ENCODE measurements at regions not wholly inside any gene's neighbourhood (a gene's known extent, or its start where the extent isn't known, plus 50 kb on each side); places are given as distances from the start of the nearest gene placed in this dataset.

DNA sequence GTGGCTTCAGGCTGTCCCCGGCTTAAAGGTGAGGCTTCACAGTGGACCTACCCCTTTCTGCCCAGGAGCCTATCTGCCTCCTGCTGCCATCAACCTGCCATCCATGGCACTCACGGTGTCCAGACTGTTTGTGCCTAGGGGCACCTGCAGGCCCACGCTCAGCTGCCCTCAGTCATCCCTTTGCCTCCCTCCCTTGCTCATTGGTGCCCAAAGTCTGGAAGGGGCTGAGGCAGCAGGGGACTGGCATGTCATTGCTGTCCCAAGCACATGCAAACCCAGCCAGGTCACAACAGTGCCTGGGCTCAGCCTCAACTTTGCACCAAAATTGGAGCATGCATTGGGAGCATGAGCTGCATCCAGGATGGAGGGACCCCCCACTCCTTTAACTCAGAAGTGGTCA, 1142.7 kb upstream of the NCAM2 start:
- H3K27ac ChIP-seq, result no peak overlapping the region
- DNase-seq (ENCODE audit: low read depth, low spot score), result no peak

DNA sequence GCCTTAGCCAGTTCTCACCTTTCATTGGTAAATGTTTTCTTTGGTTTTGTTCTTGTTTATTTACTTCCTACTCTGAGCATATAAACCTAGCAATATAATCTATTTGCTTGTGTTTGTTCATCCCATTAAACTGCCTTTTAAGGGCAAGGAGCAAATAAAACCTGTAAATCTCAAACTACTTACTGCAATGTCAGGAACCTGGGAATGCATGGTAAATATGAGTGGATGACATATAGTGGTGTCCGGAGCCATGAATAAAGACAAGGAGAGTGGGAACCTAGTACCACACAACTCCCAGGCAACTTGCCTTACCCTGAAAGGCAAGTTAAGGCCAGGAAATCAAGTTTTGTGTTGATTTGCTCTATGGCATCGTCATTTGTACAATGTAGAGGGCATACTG, 1133.7 kb upstream of the NCAM2 start:
- no peak overlapping the region for H3K27ac ChIP-seq
- DNase-seq (ENCODE audit: low read depth, low spot score), result no peak

DNA sequence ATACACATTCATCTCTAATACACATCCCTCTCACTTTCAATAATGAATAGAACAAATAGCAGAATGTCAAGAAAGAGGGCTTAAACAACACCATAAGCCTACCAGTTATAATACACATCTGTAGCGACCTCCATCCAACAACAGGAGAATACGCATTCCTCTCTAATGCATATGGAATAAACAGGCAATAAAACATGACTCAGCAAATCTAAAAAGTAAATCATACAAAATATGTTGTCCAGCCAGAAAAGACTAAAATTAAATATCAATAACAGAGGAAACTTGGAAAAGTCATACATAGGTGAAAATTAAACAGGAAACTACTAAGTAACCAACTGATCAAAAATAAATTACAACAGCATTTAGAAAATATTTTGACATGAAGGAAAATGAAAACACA, 1127.5 kb upstream of the NCAM2 start:
- no peak for DNase-seq (ENCODE audit: low read depth, low spot score)
- no peak overlapping the region for H3K27ac ChIP-seq

DNA sequence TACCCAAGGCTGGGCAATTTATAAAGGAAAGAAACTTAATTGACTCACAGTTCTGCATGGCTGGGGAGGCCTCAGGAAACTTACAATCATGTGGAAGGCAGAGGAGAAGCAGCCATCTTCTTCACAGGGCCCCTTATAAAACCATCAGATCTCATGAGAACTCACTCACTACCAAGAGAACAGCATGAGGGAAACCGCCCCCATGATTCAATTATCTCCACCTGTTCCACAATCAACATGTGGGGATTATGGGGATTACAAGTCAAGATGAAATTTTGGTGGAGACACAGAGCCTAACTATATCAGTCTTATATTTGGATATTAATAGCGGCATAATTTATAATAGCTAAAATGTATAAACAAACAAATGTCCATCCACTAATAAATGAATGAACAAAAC, 1123.7 kb upstream of the NCAM2 start:
- no peak for DNase-seq (ENCODE audit: low read depth, low spot score)
- H3K27ac ChIP-seq, result no peak overlapping the region

DNA sequence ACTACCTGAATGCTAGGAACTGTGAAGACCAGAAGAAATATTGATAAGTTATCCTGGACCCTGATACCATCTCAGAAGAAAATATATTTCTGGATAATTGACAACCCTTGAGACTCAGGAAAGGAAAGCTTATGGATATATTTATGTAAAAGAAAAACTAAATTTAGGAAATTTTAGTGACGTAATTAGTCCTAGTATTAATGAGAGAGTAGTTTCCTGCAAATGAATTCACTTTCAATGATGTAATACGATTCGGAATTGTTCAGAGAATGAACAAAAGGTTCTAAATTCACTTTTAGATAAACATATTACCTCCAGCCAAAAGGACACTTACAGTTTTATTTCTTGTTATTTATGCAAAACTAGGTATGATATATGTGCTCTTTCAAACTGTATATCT, 1120.1 kb upstream of the NCAM2 start:
- DNase-seq (ENCODE audit: low read depth, low spot score), result no peak

DNA sequence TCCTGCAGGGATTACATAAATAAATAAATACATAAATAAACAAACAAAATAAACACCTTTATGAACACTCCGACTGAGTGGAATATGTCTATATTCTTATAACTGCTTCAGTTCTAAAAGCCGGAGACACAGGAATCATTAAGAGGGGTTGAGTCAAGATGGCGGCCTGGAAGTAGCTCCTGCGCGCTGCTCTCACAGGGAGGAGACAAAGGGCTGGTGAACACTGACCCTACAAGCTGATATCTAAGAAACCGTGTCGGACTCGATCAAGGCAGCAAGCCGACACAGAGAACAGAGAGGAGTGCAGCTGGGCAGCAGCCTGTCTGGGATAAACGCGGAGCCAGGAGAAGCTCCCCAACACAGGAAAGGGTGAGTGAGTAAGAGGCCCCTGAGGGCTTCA, 1098.6 kb upstream of the NCAM2 start:
- DNase-seq (ENCODE audit: low read depth, low spot score), result no peak

More for the DNA sequence above, 1120.1 kb upstream of the NCAM2 start:
- no peak overlapping the region for H3K27ac ChIP-seq

DNA sequence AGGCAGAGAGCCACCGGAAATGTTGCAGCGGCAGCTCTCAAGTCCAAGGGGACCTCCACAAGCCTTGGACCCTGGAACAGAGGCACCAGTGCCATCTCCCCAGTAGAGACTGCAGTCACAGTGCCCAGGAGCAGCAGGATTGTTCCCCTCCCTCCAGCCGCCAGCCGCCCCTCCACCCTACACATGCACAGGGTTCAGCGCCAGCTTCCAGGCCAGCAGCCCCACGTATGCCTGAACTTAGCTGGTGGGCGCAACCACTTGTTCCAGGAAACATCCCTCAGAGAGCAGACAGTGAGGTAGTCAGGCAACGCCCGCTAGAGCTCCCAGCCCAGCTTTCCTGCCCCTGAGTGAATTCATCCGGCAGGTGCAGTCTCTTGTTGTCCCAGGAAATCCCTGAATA, 1098.1 kb upstream of the NCAM2 start:
- no peak overlapping the region for H3K27ac ChIP-seq
- no peak for DNase-seq (ENCODE audit: low read depth, low spot score)

More for the DNA sequence above, 1098.6 kb upstream of the NCAM2 start:
- no peak overlapping the region for H3K27ac ChIP-seq

DNA sequence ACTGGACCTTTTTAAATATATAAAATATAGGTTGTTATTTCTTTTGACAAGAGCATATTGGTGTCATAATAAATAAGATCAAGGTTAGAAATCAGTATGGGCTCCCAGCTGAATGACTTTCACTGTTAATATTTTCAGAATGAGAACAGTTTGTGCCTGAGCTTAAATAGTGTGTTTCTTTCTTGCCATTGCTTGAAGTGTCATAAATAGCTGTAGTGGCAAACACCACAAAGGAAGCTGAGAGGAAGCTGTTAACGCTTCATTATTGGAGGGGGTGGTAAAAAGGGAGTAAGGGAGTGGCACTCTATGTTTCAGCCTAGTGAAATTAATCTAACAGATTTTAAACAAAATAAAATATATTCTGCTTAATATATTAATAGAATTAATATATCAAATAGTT, 1089.8 kb upstream of the NCAM2 start:
- H3K27ac ChIP-seq, result no peak overlapping the region
- DNase-seq (ENCODE audit: low read depth, low spot score), result no peak

DNA sequence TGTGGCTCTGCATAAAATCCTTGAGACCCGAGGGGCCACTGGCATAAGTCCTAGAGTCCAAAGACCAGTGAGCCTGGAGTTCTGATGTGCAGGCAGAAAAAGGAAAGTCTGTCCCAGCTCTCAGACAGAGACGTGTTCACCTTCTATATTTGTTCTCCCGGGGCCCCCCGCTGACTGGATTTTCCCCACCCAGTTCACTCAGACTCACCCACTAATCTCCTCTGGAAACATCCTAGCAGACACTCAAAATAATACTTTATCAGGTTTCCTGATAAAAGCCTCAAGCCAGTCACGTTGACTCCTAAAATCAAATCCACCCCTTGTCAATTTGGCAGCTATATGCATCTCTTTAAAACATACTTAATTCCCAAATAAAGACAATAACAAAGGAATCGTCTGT, 1084.2 kb upstream of the NCAM2 start:
- DNase-seq (ENCODE audit: low read depth, low spot score), result no peak
- H3K27ac ChIP-seq, result no peak overlapping the region

DNA sequence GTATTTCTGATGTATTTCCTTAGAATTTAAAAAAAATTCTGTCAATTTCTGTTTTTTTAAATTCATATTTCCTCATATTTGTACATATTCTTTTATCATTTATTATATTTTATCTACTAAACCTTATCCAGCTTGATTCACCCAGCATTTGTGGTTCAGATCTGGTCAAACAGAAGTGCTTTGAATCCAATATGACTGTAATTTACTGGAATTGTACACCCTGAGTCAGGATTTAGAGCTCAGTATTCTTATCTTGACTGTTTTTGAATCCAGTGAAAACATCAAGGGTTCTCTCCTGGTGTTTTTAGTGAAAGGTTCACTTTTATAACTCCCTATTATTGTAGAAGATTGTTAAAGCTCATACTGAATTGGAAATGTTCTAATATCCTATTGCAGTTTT, 1077.0 kb upstream of the NCAM2 start:
- H3K27ac ChIP-seq, result no peak overlapping the region

DNA sequence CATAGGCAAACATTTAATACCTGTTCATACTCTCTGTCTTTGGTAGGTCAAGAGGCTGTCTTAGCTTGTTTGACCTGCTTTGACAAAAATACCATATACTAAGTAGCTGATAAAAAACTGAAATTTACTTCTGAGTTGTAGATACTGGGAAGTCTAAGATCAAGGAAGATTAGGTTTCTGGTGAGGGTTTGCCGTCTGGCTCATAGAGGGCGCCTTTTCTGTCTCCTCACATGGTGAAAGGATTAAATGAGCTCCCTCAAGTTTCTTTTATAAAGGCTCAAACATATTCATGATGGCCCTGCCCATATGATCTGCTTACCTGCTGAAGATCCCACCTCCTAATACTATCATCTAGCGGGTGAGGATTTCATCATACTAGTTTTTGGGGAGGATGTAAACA, 1076.1 kb upstream of the NCAM2 start:
- no peak for DNase-seq (ENCODE audit: low read depth, low spot score)

More for the DNA sequence above, 1077.0 kb upstream of the NCAM2 start:
- no peak for DNase-seq (ENCODE audit: low read depth, low spot score)

DNA sequence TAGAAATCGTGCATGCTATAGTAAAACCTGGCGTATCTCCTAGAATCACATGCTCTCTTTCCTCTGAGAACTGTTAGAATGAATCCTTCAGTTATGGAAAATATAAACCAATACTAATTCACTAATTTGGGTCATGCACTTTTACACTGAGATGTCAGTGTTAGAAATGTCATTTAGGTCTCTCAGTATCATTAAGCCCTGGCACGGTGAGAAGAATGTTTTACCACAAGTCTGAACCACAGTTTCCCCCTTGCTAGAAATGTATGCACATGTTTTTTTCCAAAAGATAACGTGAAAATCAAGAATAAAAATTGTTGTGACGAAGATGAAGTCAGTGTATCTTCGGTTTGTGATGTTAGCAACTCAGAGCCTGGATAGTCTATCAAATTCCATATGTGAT, 1062.7 kb upstream of the NCAM2 start:
- H3K27ac ChIP-seq, result no peak overlapping the region
- no peak for DNase-seq (ENCODE audit: low read depth, low spot score)

More for the DNA sequence above, 1076.1 kb upstream of the NCAM2 start:
- no peak overlapping the region for H3K27ac ChIP-seq

DNA sequence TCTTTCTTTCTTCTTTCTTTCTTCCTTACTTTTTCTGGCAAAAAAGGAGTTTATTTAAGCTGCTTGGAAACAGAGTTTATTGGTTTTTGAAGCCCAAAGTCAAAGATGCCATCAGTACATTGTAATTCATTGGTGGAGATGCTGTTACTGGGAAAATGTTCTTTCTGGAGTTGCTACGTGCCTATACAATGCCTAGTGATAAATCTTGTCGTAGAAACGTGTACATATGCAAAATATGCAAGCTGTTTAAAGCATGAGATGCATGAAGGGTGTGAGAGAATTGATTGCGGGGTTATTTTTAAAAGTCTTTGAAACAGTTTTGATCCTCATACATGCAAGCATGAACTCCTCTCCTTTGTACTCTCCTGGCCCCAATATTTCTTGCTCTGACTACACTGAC, 1060.6 kb upstream of the NCAM2 start:
- DNase-seq (ENCODE audit: low read depth, low spot score), result no peak
- no peak overlapping the region for H3K27ac ChIP-seq

DNA sequence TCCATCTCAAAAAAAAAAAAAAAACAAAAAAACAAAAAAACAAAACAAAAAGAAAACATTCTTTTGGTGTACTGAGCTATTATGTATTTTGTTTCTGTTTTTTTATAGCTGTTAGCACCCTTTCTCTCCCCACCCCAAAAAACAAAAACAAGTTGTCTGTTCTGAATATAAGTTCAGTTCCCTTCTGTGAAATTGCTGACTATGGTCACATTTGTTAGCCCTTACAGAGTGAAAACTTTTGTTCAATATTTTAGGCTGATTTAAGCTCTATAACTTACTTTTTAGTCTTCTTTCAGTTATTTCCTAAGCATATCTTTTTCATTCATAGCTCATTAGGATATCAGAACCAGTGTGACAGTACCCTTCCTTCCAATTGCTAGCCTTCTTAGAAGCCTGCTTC, 1056.6 kb upstream of the NCAM2 start:
- DNase-seq (ENCODE audit: low read depth, low spot score), result no peak
- H3K27ac ChIP-seq, result no peak overlapping the region

DNA sequence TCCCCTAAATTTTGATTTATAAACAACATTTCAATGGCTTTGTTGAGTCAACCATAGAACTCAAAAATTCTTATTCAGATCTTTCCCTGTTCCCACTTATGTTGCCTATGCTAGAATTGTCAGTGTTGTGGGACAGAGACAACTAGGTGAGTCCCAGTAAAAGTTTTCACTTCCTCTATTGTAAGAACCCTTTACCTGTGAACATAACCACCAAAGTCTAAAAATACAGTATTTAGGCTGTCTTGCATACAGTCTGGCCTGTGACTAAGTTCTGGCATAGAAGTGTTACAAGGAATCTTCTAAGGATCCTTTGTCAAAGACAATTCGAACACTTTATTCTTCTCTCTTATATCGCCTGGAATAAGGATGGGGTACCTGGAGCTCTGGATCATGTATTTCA, 1047.9 kb upstream of the NCAM2 start:
- no peak overlapping the region for H3K27ac ChIP-seq
- DNase-seq (ENCODE audit: low read depth, low spot score), result no peak

DNA sequence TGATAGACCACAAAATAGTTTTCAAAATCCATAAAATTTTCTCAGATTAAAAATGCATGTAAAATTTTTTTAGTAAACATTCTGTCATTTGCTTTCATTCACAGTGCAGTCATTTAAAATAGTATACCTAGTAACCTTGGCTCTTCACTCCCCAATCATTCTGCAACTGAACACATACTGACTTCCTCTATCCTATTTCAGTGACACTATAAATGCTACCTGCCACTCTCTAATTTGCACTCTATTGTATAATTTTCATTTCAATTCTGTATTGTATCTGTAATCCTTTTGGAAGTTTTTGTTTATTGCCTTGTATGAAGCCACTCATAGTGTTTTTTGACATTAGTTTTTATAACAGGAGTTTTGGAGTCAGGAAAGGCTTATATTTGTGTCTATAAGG, 1029.1 kb upstream of the NCAM2 start:
- DNase-seq (ENCODE audit: low read depth, low spot score), result no peak
- H3K27ac ChIP-seq, result no peak overlapping the region

DNA sequence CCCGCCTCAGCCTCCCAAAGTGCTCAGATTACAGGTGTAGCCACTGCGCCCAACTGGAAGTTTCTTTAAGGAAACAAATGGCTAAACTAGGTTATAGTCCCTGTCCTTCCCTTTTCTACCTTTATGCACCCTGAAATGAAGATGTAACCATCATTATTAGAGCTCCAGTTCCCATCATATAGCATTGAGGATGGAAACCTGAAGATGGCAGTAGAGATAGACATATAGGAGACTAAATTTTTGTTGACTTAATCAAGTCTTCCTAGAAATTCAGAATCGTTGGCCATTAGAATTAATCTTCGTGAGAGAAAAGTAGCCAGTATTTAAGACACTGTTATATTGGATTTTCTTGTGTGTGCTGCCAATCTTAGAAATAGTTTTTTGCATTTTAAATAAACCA, 1016.3 kb upstream of the NCAM2 start:
- no peak overlapping the region for H3K27ac ChIP-seq
- DNase-seq (ENCODE audit: low read depth, low spot score), result no peak

DNA sequence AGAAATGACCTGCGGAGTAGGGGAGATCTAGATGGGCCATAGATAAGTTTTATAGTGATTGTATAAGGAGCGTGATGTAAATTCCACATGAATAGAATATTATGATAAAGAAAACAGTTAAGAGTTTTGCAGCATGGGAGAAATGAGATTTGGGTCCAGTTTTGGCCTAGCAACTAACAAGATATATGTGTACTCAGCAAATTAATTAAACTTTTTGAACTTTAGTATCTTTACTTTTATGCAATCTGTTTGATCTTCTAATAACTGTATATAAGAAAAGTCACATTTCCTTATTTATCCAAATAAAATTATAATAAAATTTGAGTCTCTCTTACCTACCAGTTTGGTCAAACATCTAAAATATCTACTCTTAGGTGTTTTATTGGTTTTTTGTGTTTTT, 1011.8 kb upstream of the NCAM2 start:
- no peak for DNase-seq (ENCODE audit: low read depth, low spot score)
- no peak overlapping the region for H3K27ac ChIP-seq

DNA sequence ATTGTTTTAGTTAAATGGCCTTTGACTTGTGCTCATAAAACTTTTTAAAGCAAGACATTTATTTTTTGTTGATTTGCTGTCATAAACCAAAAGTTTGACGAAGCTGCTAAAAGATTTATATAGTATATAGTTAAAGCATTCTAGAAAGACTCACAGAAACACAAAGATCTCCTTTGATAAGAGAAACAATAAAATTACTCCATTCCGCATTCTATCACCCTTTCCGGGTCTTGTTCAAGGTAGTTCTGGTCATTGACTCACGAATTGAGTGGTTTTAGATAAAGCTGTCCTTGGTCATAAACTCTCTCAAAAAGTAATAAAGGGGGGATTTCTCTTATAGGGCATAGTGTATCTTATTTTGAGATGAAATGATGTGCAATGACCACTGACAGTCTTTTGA, 1010.5 kb upstream of the NCAM2 start:
- DNase-seq (ENCODE audit: low read depth, low spot score), result no peak
- no peak overlapping the region for H3K27ac ChIP-seq

DNA sequence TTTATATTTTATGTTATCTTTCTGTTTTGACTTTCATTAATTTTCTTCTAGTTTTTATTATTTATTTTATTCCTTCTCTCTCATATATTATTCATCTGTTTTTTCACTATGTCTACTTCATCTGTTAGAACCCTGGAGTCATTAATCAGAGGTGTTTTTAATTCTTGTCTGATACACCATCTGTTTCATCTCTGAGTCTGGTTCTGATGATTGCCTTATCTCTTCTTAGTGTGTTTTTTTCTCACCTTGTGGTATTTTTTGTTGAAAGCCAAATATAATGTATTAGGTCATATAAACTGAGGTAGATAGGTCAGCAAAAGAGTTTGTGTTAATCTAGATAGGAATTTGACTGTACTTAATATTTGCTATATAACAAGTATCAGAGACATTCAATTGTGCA, 1005.7 kb upstream of the NCAM2 start:
- DNase-seq (ENCODE audit: low read depth, low spot score), result no peak
- H3K27ac ChIP-seq, result no peak overlapping the region

DNA sequence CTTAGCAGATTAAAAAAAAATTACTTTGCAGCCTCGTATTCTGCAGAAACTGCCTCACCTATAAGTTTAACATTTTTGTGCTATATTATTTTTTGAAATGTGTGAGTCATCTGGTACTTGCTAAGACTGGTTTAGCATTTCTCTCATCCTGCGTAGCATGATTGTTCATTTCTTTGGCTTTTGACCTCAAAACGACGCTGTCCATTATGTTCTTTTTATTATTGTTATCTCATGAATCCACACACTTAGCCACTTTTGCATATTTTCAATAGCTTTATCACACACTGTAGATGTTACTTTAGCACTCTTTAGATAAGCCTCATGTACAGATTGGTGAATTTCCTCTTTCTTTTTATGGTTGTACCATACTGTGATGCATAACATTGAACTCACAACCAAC, 1004.9 kb upstream of the NCAM2 start:
- no peak for DNase-seq (ENCODE audit: low read depth, low spot score)
- no peak overlapping the region for H3K27ac ChIP-seq

DNA sequence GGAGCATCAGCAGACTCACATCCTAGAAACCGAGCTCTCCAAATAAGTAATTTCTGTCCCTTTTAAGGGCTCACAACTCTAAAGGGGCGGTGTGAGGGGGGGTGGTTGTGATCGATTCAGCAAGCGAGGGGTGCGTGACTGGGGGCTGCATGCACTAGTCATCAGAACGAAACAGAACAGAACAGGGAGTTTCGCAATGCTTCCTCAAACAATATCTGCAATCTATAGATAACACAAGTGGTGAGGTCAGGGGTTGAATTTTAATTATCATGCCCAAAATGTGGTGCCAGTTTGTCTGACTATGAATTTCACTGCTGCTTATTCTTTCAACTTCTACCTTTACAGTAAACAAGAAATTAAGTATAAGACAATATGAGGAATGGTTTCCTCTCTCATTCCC, 1003.0 kb upstream of the NCAM2 start:
- no peak for DNase-seq (ENCODE audit: low read depth, low spot score)
- no peak overlapping the region for H3K27ac ChIP-seq

DNA sequence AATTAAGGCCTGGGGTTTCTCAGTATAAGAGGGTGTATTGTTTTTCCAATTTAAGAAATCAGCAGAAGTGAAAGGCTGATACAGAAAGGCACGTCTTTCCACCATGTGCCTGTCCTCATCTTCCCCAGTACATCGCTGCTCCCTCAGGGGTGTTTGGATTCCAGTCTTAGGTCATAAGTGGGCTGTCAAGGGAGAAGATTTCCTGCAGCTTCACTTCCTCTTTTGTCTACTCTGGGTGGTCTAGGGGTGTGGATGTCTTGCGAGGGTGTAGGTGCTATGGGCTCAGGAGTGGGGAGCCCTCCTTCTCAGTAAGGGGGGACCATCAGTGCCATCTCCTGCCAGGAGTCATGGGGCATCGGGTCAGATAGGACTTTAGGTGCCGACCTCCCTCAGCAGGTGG, 999.8 kb upstream of the NCAM2 start:
- DNase-seq (ENCODE audit: low read depth, low spot score), result no peak
- H3K27ac ChIP-seq, result no peak overlapping the region

All from epithelial cell of prostate (primary cell).